Right lobe of liver (tissue), 4 donors: ENCODE measurements at regions not wholly inside any gene's neighbourhood (a gene's known extent, or its start where the extent isn't known, plus 50 kb on each side); places are given as distances from the start of the nearest gene placed in this dataset.

Experiments used
- POLR2A ChIP-seq: fragments of 450-650 bp; IDR thresholded peaks from one replicate; pipeline ENCODE4 v1.6.1; 2017; ENCODE audit warnings: antibody characterized with exemption, mild to moderate bottlenecking
- TF ChIP-seq, protein P1 (sequence below), 4 donors: fragments of 200-600 bp in 3 of 4; fragments of 450-650 bp in 1 of 4; IDR thresholded peaks; one replicate each; pipeline versions ENCODE4 v1.5.1 to v1.8.0; 2016 to 2022; ENCODE audit warnings: antibody characterized with exemption in 4 of 4, mild to moderate bottlenecking in 2 of 4
- donor health status: DM: no; HTN: no; CAD: no.
- donor health status: DM: no; HTN: no; CAD: no.
- donor health status: DM: no; HTN: yes; CAD: no.

DNA sequence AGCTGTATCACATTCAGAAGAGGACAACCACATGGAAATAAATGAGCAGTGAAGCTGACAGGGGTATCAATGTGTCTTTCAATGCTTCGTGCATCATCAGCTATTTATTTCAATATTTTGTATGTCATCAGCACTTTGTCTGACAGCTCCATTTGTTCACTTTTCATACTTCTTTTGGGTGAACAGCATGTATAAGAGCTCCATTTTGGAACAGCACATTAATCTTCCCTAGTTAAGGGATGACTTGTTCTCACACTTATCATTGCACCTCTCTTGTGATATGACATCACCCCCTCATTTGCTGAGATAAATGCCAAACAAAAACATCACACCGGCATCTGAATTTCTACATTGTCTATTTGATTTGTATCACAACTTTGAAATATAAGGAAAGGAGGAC, 190.6 kb upstream of the SAMSN1 start:
- TF ChIP-seq, protein P1, sequence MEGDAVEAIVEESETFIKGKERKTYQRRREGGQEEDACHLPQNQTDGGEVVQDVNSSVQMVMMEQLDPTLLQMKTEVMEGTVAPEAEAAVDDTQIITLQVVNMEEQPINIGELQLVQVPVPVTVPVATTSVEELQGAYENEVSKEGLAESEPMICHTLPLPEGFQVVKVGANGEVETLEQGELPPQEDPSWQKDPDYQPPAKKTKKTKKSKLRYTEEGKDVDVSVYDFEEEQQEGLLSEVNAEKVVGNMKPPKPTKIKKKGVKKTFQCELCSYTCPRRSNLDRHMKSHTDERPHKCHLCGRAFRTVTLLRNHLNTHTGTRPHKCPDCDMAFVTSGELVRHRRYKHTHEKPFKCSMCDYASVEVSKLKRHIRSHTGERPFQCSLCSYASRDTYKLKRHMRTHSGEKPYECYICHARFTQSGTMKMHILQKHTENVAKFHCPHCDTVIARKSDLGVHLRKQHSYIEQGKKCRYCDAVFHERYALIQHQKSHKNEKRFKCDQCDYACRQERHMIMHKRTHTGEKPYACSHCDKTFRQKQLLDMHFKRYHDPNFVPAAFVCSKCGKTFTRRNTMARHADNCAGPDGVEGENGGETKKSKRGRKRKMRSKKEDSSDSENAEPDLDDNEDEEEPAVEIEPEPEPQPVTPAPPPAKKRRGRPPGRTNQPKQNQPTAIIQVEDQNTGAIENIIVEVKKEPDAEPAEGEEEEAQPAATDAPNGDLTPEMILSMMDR (IDR thresholded peaks at IDR 0.05), result no peak
- no peak for TF ChIP-seq POLR2A
